ENCODE measurements at regions not wholly inside any gene's neighbourhood (a gene's known extent, or its start where the extent isn't known, plus 50 kb on each side); places are given as distances from the start of the nearest gene placed in this dataset.

DNA sequence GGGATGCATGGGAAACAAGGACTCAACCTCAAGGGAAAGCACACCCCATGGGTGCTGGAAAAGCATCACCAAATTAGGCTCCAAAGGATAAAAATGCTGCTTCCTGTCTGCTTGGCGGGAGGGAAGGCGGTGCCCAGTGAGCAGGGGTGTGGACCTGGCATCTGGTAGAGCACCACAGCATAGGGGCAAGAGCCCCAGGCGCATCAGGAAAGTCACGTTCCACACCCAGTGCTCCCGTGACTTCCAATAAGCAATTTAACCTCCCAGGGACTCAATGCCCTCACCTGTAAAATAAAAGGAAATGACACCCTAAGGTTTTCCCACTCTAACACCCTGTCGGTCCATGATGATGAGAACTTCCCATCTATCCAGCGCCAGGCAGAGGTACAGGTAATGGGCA is 206.0 kb downstream of the SETD4 start:
- H3K27me3 Mint-ChIP-seq: peaks cover 8 to 45% (median 24%) of the 10 kb centered on the region in 5 donors
- CTCF ChIA-PET: no interaction called here
- no peaks in the 10 kb centered on the region for H3K9me3 Mint-ChIP-seq
- H3K27ac ChIP-seq (ENCODE audit: low read depth, low read length): no peak overlapping the region
- H3K4me1 ChIP-seq (ENCODE audit: control insufficient read depth in 2 of 2, insufficient read depth in 2 of 2, low read length in 2 of 2): no peaks in the 10 kb centered on the region
- no peaks in the 10 kb centered on the region for H3K9me3 ChIP-seq (ENCODE audit: control insufficient read depth in 2 of 3, low read length in 3 of 3)
- no peaks in the 10 kb centered on the region for H3K4me1 Mint-ChIP-seq
- peaks cover 0 to 6% of the 10 kb centered on the region in 2 donors for H3K27me3 ChIP-seq (ENCODE audit: control insufficient read depth in 2 of 2, insufficient read depth in 2 of 2, low read length in 2 of 2)
- no peak for ATAC-seq
- intact Hi-C loops (cut with micrococcal nuclease): no loop called here
- H3K36me3 Mint-ChIP-seq: no peaks in the 10 kb centered on the region
- POLR2A ChIA-PET: no interaction called here
- H3K4me3 ChIP-seq (ENCODE audit: low read length): no peak overlapping the region
- DNase-seq: no peak
- no peak overlapping the region for H3K27ac Mint-ChIP-seq
- H3K4me3 Mint-ChIP-seq: no peak overlapping the region
- no peaks in the 10 kb centered on the region for H3K36me3 ChIP-seq (ENCODE audit: control insufficient read depth in 2 of 3, insufficient read depth in 3 of 3, low read length in 3 of 3)

GRCh38 chr21:35853321-35854239 is 206.7 kb downstream of the SETD4 start:
- Histone ChIP-seq H3K27ac (ENCODE audit: low read depth, low read length) (no peak overlapping the region), H3K4me1 (ENCODE audit: control insufficient read depth in 2 of 2, insufficient read depth in 2 of 2, low read length in 2 of 2) (no peaks in the 10 kb centered on the region), H3K4me3 (ENCODE audit: low read length) (no peak overlapping the region), H3K27me3 (ENCODE audit: control insufficient read depth in 2 of 2, insufficient read depth in 2 of 2, low read length in 2 of 2) (peaks cover 0 to 6% of the 10 kb centered on the region in 2 donors), H3K36me3 (ENCODE audit: control insufficient read depth in 2 of 3, insufficient read depth in 3 of 3, low read length in 3 of 3) (no peaks in the 10 kb centered on the region), H3K9me3 (ENCODE audit: control insufficient read depth in 2 of 3, low read length in 3 of 3) (no peaks in the 10 kb centered on the region)
- Mint-ChIP-seq H3K9me3 (no peaks in the 10 kb centered on the region), H3K4me1 (no peaks in the 10 kb centered on the region), H3K27me3 (peaks cover 4 to 40% (median 24%) of the 10 kb centered on the region in 5 donors), H3K4me3 (no peak overlapping the region), H3K27ac (no peak overlapping the region), H3K36me3 (no peaks in the 10 kb centered on the region)
- CTCF ChIA-PET: interaction anchor here (0.8 kb wide), 1 partner anchor 22 kb away, joined by 4 read pairs; no protein-coding TSS in a partner anchor
- POLR2A ChIA-PET: no interaction called here
- intact Hi-C loops (cut with micrococcal nuclease): no loop called here
- ATAC-seq (no peak), DNase-seq (no peak)

GRCh38 chr21:35852820-35853219 is 207.5 kb downstream of the SETD4 start:
- intact Hi-C loops (cut with micrococcal nuclease): no loop called here
- ChIA-PET CTCF (interaction anchor here (0.8 kb wide), 1 partner anchor 21 kb away, joined by 4 read pairs; no protein-coding TSS in a partner anchor), POLR2A (interaction anchor here (1.1 kb wide), 1 partner anchor 10 kb away, joined by 3 read pairs; no protein-coding TSS in a partner anchor)
- ATAC-seq (no peak), DNase-seq (no peak)
- Histone ChIP-seq H3K4me1 (ENCODE audit: control insufficient read depth in 2 of 2, insufficient read depth in 2 of 2, low read length in 2 of 2) (no peaks in the 10 kb centered on the region), H3K9me3 (ENCODE audit: control insufficient read depth in 2 of 3, low read length in 3 of 3) (no peaks in the 10 kb centered on the region), H3K27ac (ENCODE audit: low read depth, low read length) (no peak overlapping the region), H3K36me3 (ENCODE audit: control insufficient read depth in 2 of 3, insufficient read depth in 3 of 3, low read length in 3 of 3) (no peaks in the 10 kb centered on the region), H3K4me3 (ENCODE audit: low read length) (no peak overlapping the region), H3K27me3 (ENCODE audit: control insufficient read depth in 2 of 2, insufficient read depth in 2 of 2, low read length in 2 of 2) (peaks cover 0 to 6% of the 10 kb centered on the region in 2 donors)
- Mint-ChIP-seq H3K36me3 (no peaks in the 10 kb centered on the region), H3K9me3 (no peaks in the 10 kb centered on the region), H3K27ac (no peak overlapping the region), H3K4me1 (no peaks in the 10 kb centered on the region), H3K4me3 (no peak overlapping the region), H3K27me3 (peaks cover 4 to 38% (median 24%) of the 10 kb centered on the region in 5 donors)

DNA sequence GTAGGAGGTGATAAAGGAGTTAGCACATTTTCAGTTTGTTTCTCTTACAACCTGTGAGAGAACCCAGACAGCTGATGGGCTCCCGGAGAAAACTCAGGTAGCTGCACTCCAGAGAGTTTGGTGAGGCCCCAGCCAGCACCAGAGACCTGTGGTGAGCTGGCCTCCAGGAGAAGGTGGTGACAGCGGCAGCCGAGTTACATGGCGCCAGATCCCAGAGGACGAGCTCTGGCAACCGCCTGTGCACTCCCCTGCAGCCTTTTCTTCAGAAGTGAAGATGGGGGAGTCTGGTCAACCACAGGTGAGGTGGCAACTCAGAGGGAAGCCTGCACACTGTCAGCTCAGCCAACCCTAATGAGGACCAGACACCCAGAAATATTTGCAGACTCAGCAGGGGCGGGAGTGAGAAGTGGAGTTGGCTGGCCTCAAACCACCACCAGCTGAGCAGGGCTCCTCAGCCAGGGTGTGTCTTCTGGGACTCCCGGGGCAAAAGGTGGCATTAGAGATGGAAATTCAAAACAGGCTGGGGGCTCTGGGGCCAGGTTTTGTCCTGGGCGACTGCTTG is 209.7 kb downstream of the SETD4 start:
- Histone ChIP-seq H3K4me3 (ENCODE audit: low read length) (no peak overlapping the region), H3K36me3 (ENCODE audit: control insufficient read depth in 2 of 3, insufficient read depth in 3 of 3, low read length in 3 of 3) (no peaks in the 10 kb centered on the region), H3K9me3 (ENCODE audit: control insufficient read depth in 2 of 3, low read length in 3 of 3) (no peaks in the 10 kb centered on the region), H3K4me1 (ENCODE audit: control insufficient read depth in 2 of 2, insufficient read depth in 2 of 2, low read length in 2 of 2) (no peaks in the 10 kb centered on the region), H3K27me3 (ENCODE audit: control insufficient read depth in 2 of 2, insufficient read depth in 2 of 2, low read length in 2 of 2) (peaks cover 0 to 6% of the 10 kb centered on the region in 2 donors), H3K27ac (ENCODE audit: low read depth, low read length) (no peak overlapping the region)
- Mint-ChIP-seq H3K27ac (no peak overlapping the region), H3K4me1 (no peaks in the 10 kb centered on the region), H3K36me3 (no peaks in the 10 kb centered on the region), H3K27me3 (peaks cover 4 to 30% (median 10%) of the 10 kb centered on the region in 5 donors), H3K9me3 (no peaks in the 10 kb centered on the region), H3K4me3 (no peak overlapping the region)
- DNase-seq: no peak
- ATAC-seq: no peak
- CTCF ChIA-PET: interaction anchor here (0.7 kb wide), 1 partner anchor 11 kb away, joined by 3 read pairs; no protein-coding TSS in a partner anchor
- intact Hi-C loops (cut with micrococcal nuclease): no loop called here
- POLR2A ChIA-PET: no interaction called here

DNA sequence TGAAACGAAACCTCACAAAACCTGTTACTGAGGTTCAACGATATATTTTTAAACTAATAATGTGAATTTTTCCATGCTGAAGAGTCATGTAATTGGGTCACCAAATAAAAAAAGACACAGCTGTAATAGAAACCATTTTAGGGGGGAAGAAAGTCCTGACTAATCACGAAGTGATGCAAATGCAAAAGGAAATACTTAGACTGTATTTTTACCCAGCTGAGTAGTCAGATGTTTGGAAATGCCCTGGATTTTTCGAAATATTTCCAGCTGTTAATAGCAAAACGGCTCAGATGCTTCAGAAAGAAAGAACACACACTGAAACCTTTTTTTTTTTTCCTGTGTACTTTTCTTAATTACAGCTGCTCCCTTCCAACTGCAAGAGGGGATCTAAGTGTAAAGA is 210.3 kb downstream of the SETD4 start:
- intact Hi-C loops (cut with micrococcal nuclease): no loop called here

DNA sequence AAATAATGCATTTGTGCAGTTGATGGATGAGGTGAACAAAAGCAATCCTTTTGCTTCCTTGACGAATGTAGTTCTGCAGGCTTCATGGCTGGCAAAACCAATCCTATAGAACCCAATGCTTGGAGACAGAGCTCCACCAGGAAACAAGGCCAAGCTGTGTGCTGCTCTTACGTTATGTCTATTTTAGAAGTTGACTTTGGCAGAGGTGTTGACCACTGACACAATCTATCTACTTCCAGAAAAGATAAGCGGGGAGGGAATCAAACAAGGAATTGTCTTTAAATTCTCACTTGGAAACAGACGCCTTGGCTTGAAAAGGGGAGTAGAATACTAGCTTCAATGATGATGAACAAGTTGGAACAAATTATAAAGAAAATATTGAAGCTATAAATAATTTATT is 211.2 kb downstream of the SETD4 start:
- no peak for ATAC-seq

More for the DNA sequence above, 210.3 kb downstream of the SETD4 start:
- no peak for DNase-seq
- peaks cover 0 to 6% of the 10 kb centered on the region in 2 donors for H3K27me3 ChIP-seq (ENCODE audit: control insufficient read depth in 2 of 2, insufficient read depth in 2 of 2, low read length in 2 of 2)
- ATAC-seq: no peak
- no peak overlapping the region for H3K27ac ChIP-seq (ENCODE audit: low read depth, low read length)
- H3K36me3 ChIP-seq (ENCODE audit: control insufficient read depth in 2 of 3, insufficient read depth in 3 of 3, low read length in 3 of 3): no peaks in the 10 kb centered on the region
- Mint-ChIP-seq H3K27ac (no peak overlapping the region), H3K27me3 (peaks cover 4 to 29% (median 10%) of the 10 kb centered on the region in 5 donors), H3K36me3 (no peaks in the 10 kb centered on the region), H3K9me3 (no peaks in the 10 kb centered on the region), H3K4me1 (no peaks in the 10 kb centered on the region), H3K4me3 (no peak overlapping the region)
- ChIA-PET POLR2A (interaction anchor here (0.6 kb wide), 1 partner anchor 257 kb away, joined by 3 read pairs; no protein-coding TSS in a partner anchor), CTCF (interaction anchor here (0.7 to 1.3 kb wide), 2 partner anchors 10 to 11 kb away, joined by 3 to 6 read pairs; no protein-coding TSS in a partner anchor)
- no peak overlapping the region for H3K4me3 ChIP-seq (ENCODE audit: low read length)
- no peaks in the 10 kb centered on the region for H3K9me3 ChIP-seq (ENCODE audit: control insufficient read depth in 2 of 3, low read length in 3 of 3)
- no peaks in the 10 kb centered on the region for H3K4me1 ChIP-seq (ENCODE audit: control insufficient read depth in 2 of 2, insufficient read depth in 2 of 2, low read length in 2 of 2)

More for the DNA sequence above, 211.2 kb downstream of the SETD4 start:
- no peaks in the 10 kb centered on the region for H3K9me3 ChIP-seq (ENCODE audit: control insufficient read depth in 2 of 3, low read length in 3 of 3)
- H3K4me1 ChIP-seq (ENCODE audit: control insufficient read depth in 2 of 2, insufficient read depth in 2 of 2, low read length in 2 of 2): no peaks in the 10 kb centered on the region
- no peak overlapping the region for H3K27ac ChIP-seq (ENCODE audit: low read depth, low read length)
- DNase-seq: no peak
- ChIA-PET CTCF (interaction anchor here (1.3 kb wide), 1 partner anchor 9 kb away, joined by 6 read pairs; no protein-coding TSS in a partner anchor), POLR2A (no interaction called here)
- H3K36me3 ChIP-seq (ENCODE audit: control insufficient read depth in 2 of 3, insufficient read depth in 3 of 3, low read length in 3 of 3): no peaks in the 10 kb centered on the region
- no peaks in the 10 kb centered on the region for H3K36me3 Mint-ChIP-seq
- peaks cover 0 to 6% of the 10 kb centered on the region in 2 donors for H3K27me3 ChIP-seq (ENCODE audit: control insufficient read depth in 2 of 2, insufficient read depth in 2 of 2, low read length in 2 of 2)
- no peaks in the 10 kb centered on the region for H3K4me1 Mint-ChIP-seq
- peaks cover 4 to 29% (median 10%) of the 10 kb centered on the region in 5 donors for H3K27me3 Mint-ChIP-seq
- H3K4me3 ChIP-seq (ENCODE audit: low read length): no peak overlapping the region
- H3K4me3 Mint-ChIP-seq: no peak overlapping the region
- no peaks in the 10 kb centered on the region for H3K9me3 Mint-ChIP-seq
- intact Hi-C loops (cut with micrococcal nuclease): no loop called here
- H3K27ac Mint-ChIP-seq: no peak overlapping the region
